AG10803 (cell line): ENCODE measurements at regions not wholly inside any gene's neighbourhood (a gene's known extent, or its start where the extent isn't known, plus 50 kb on each side); places are given as distances from the start of the nearest gene placed in this dataset.
"Not testable (repeated sequence)": the region's sequence is repeated elsewhere in the genome, so short reads cannot be mapped to it uniquely, and the experiment has no call there.

ENCODE experiments used
- DNase-seq: peaks from one replicate; pipeline ENCODE4 v3.0.0; 2010; ENCODE audit warnings: low read depth
- H3K4me3 ChIP-seq: 2 replicates; pipeline ENCODE4 v1.5.1; 2011; ENCODE audit warnings: mild to moderate bottlenecking, low read length, control low read depth
- CTCF ChIP-seq: conservative IDR thresholded peaks from 2 replicates; pipeline ENCODE4 v1.5.1; 2011; ENCODE audit warnings: mild to moderate bottlenecking, low read length, control low read depth, inconsistent platforms

GRCh38 chr6:156219973-156220372, 557.2 kb upstream of the ARID1B start:
- DNase-seq = no peak
- no peak for TF ChIP-seq CTCF
- no peak overlapping the region for H3K4me3 ChIP-seq

GRCh38 chr6:156205678-156206077, 571.5 kb upstream of the ARID1B start:
- TF ChIP-seq CTCF = no peak
- H3K4me3 ChIP-seq = no peak overlapping the region
- no peak for DNase-seq

GRCh38 chr6:156199182-156199581, 578.0 kb upstream of the ARID1B start:
- no peak for TF ChIP-seq CTCF
- DNase-seq = no peak

GRCh38 chr6:156197513-156197912, 579.7 kb upstream of the ARID1B start:
- DNase-seq = no peak
- no peak for TF ChIP-seq CTCF

More at GRCh38 chr6:156199182-156199581, 578.0 kb upstream of the ARID1B start:
- H3K4me3 ChIP-seq = no peak overlapping the region

GRCh38 chr6:156194981-156195380, 582.2 kb upstream of the ARID1B start:
- no peak for DNase-seq
- no peak for TF ChIP-seq CTCF
- no peak overlapping the region for H3K4me3 ChIP-seq

More at GRCh38 chr6:156197513-156197912, 579.7 kb upstream of the ARID1B start:
- no peak overlapping the region for H3K4me3 ChIP-seq

- H3K4me3 ChIP-seq = no peak overlapping the region
- no peak for DNase-seq
- no peak for TF ChIP-seq CTCF
These were observed 583.8 kb upstream of the ARID1B start for GRCh38 chr6:156193381-156193780.

GRCh38 chr6:156191895-156192294, 585.3 kb upstream of the ARID1B start:
- no peak overlapping the region for H3K4me3 ChIP-seq
- DNase-seq = no peak
- TF ChIP-seq CTCF = no peak

- not testable (repeated sequence) for DNase-seq, H3K4me3 ChIP-seq
These were observed 585.8 kb upstream of the ARID1B start for GRCh38 chr6:156191390-156191789.
